ENCODE measurements at regions not wholly inside any gene's neighbourhood (a gene's known extent, or its start where the extent isn't known, plus 50 kb on each side); places are given as distances from the start of the nearest gene placed in this dataset.
"Not testable (repeated sequence)": the region's sequence is repeated elsewhere in the genome, so short reads cannot be mapped to it uniquely, and the experiment has no call there.

GRCh38 chr3:110344897-110345767 lies 726.5 kb upstream of the NECTIN3 start:
- Mint-ChIP-seq H3K4me3 (ENCODE audit: unreplicated experiment) (no peak overlapping the region), H3K4me1 (ENCODE audit: low read depth, unreplicated experiment) (no peaks in the 10 kb centered on the region), H3K36me3 (ENCODE audit: unreplicated experiment) (no peaks in the 10 kb centered on the region), H3K27ac (ENCODE audit: unreplicated experiment) (no peak overlapping the region), H3K9me3 (ENCODE audit: unreplicated experiment) (no peaks in the 10 kb centered on the region), H3K27me3 (ENCODE audit: unreplicated experiment) (no peaks in the 10 kb centered on the region)
- no peak for TF ChIP-seq CTCF (IDR thresholded peaks at IDR 0.05; ENCODE audit: partially characterized antibody, unreplicated experiment)
- DNase-seq, result no peak

- no peak for DNase-seq
- H3K9me3 Mint-ChIP-seq (ENCODE audit: unreplicated experiment), result no peaks in the 10 kb centered on the region
- no peaks in the 10 kb centered on the region for H3K36me3 Mint-ChIP-seq (ENCODE audit: unreplicated experiment)
- no peak overlapping the region for H3K4me3 Mint-ChIP-seq (ENCODE audit: unreplicated experiment)
- H3K27ac Mint-ChIP-seq (ENCODE audit: unreplicated experiment), result no peak overlapping the region
- no peaks in the 10 kb centered on the region for H3K4me1 Mint-ChIP-seq (ENCODE audit: low read depth, unreplicated experiment)
- TF ChIP-seq CTCF (IDR thresholded peaks at IDR 0.05; ENCODE audit: partially characterized antibody, unreplicated experiment), result no peak
- no peaks in the 10 kb centered on the region for H3K27me3 Mint-ChIP-seq (ENCODE audit: unreplicated experiment)
Measured at GRCh38 chr3:110349295-110349694, 722.3 kb upstream of the NECTIN3 start.

- Mint-ChIP-seq H3K27me3 (ENCODE audit: unreplicated experiment) (no peaks in the 10 kb centered on the region), H3K9me3 (ENCODE audit: unreplicated experiment) (no peaks in the 10 kb centered on the region), H3K36me3 (ENCODE audit: unreplicated experiment) (no peaks in the 10 kb centered on the region), H3K4me1 (ENCODE audit: low read depth, unreplicated experiment) (no peaks in the 10 kb centered on the region), H3K27ac (ENCODE audit: unreplicated experiment) (no peak overlapping the region), H3K4me3 (ENCODE audit: unreplicated experiment) (no peak overlapping the region)
- no peak for TF ChIP-seq CTCF (IDR thresholded peaks at IDR 0.05; ENCODE audit: partially characterized antibody, unreplicated experiment)
- no peak for DNase-seq
Measured at GRCh38 chr3:110352841-110353604, 718.6 kb upstream of the NECTIN3 start.

GRCh38 chr3:110362751-110363150 lies 708.9 kb upstream of the NECTIN3 start:
- Mint-ChIP-seq H3K4me1 (ENCODE audit: low read depth, unreplicated experiment) (no peaks in the 10 kb centered on the region), H3K27ac (ENCODE audit: unreplicated experiment) (no peak overlapping the region), H3K9me3 (ENCODE audit: unreplicated experiment) (no peaks in the 10 kb centered on the region), H3K36me3 (ENCODE audit: unreplicated experiment) (no peaks in the 10 kb centered on the region), H3K4me3 (ENCODE audit: unreplicated experiment) (no peak overlapping the region), H3K27me3 (ENCODE audit: unreplicated experiment) (no peaks in the 10 kb centered on the region)
- DNase-seq, result no peak
- no peak for TF ChIP-seq CTCF (IDR thresholded peaks at IDR 0.05; ENCODE audit: partially characterized antibody, unreplicated experiment)

GRCh38 chr3:110367289-110367688 lies 704.3 kb upstream of the NECTIN3 start:
- not testable (repeated sequence) for H3K4me3 Mint-ChIP-seq (ENCODE audit: unreplicated experiment); H3K27ac Mint-ChIP-seq (ENCODE audit: unreplicated experiment); DNase-seq; H3K36me3 Mint-ChIP-seq (ENCODE audit: unreplicated experiment); H3K9me3 Mint-ChIP-seq (ENCODE audit: unreplicated experiment); H3K27me3 Mint-ChIP-seq (ENCODE audit: unreplicated experiment); H3K4me1 Mint-ChIP-seq (ENCODE audit: low read depth, unreplicated experiment)
